ENCODE measurements at regions not wholly inside any gene's neighbourhood (a gene's known extent, or its start where the extent isn't known, plus 50 kb on each side); places are given as distances from the start of the nearest gene placed in this dataset.

GRCh38 chr3:74345701-74346100 is 268.8 kb downstream of the CNTN3 start:
- TF ChIP-seq REST (IDR thresholded peaks at IDR 0.05), result no peak
- no peak for TF ChIP-seq ZBTB33 (IDR thresholded peaks at IDR 0.05)
- no peak for TF ChIP-seq RAD21 (IDR thresholded peaks at IDR 0.05)
- no peak for TF ChIP-seq NR2F2 (IDR thresholded peaks at IDR 0.05)
- TF ChIP-seq TAF1 (conservative IDR thresholded peaks at IDR 0.05), result no peak
- TF ChIP-seq FOXA1 (IDR thresholded peaks at IDR 0.05), result no peak
- TF ChIP-seq YY1 (IDR thresholded peaks at IDR 0.05), result no peak
- no peak for TF ChIP-seq HNF4G (IDR thresholded peaks at IDR 0.05)
- no peak for TF ChIP-seq ATF3 (IDR thresholded peaks at IDR 0.05)
- H3K4me3 ChIP-seq (ENCODE audit: low read depth in 1 of 3, low read length in 3 of 3), result no peak overlapping the region
- peaks cover 6 to 39% (median 23%) of the 10 kb centered on the region in 4 donors for H3K4me1 ChIP-seq (ENCODE audit: control insufficient read depth in 4 of 4, insufficient read depth in 4 of 4, low read length in 3 of 4)
- H3K36me3 ChIP-seq (ENCODE audit: control insufficient read depth in 4 of 4, insufficient read depth in 3 of 4, low read depth in 1 of 4, low read length in 3 of 4), result no peaks in the 10 kb centered on the region
- no peak overlapping the region for H3K27ac ChIP-seq (ENCODE audit: low read depth in 1 of 2, low read length in 2 of 2)
- no peaks in the 10 kb centered on the region for H3K9me3 ChIP-seq (ENCODE audit: control insufficient read depth in 4 of 4, low read length in 3 of 4)
- no peak for DNase-seq (ENCODE audit: low spot score)
- no peak overlapping the region for H3K9ac ChIP-seq (ENCODE audit: low read depth in 1 of 2, low read length in 2 of 2)
- 93% methylated on average over 2 of the region's 2 CpGs for WGBS
- no peaks in the 10 kb centered on the region for H3K27me3 ChIP-seq (ENCODE audit: control insufficient read depth in 4 of 4, insufficient read depth in 4 of 4, low read length in 3 of 4)

GRCh38 chr3:74344865-74345440 is 269.5 kb downstream of the CNTN3 start:
- no peaks in the 10 kb centered on the region for H3K27me3 ChIP-seq (ENCODE audit: control insufficient read depth in 4 of 4, insufficient read depth in 4 of 4, low read length in 3 of 4)
- 94% methylated on average over 3 of the region's 3 CpGs for WGBS
- H3K4me3 ChIP-seq (ENCODE audit: low read depth in 1 of 3, low read length in 3 of 3), result no peak overlapping the region
- no peaks in the 10 kb centered on the region for H3K9me3 ChIP-seq (ENCODE audit: control insufficient read depth in 4 of 4, low read length in 3 of 4)
- TF ChIP-seq FOXA1 (IDR thresholded peaks at IDR 0.05) (no peak), TAF1 (conservative IDR thresholded peaks at IDR 0.05) (no peak), SP1 (IDR thresholded peaks at IDR 0.05) (no peak)
- no peak overlapping the region for H3K27ac ChIP-seq (ENCODE audit: low read depth in 1 of 2, low read length in 2 of 2)
- no peak for DNase-seq (ENCODE audit: low spot score)
- peaks cover 6 to 32% (median 23%) of the 10 kb centered on the region in 4 donors for H3K4me1 ChIP-seq (ENCODE audit: control insufficient read depth in 4 of 4, insufficient read depth in 4 of 4, low read length in 3 of 4)
- H3K36me3 ChIP-seq (ENCODE audit: control insufficient read depth in 4 of 4, insufficient read depth in 3 of 4, low read depth in 1 of 4, low read length in 3 of 4), result no peaks in the 10 kb centered on the region
- no peak overlapping the region for H3K9ac ChIP-seq (ENCODE audit: low read depth in 1 of 2, low read length in 2 of 2)

- Histone ChIP-seq H3K9ac (ENCODE audit: low read depth in 1 of 2, low read length in 2 of 2) (no peak overlapping the region), H3K9me3 (ENCODE audit: control insufficient read depth in 4 of 4, low read length in 3 of 4) (no peaks in the 10 kb centered on the region), H3K27ac (ENCODE audit: low read depth in 1 of 2, low read length in 2 of 2) (no peak overlapping the region), H3K4me3 (ENCODE audit: low read depth in 1 of 3, low read length in 3 of 3) (no peak overlapping the region), H3K4me1 (ENCODE audit: control insufficient read depth in 4 of 4, insufficient read depth in 4 of 4, low read length in 3 of 4) (peaks cover 2 to 17% (median 9%) of the 10 kb centered on the region in 4 donors), H3K36me3 (ENCODE audit: control insufficient read depth in 4 of 4, insufficient read depth in 3 of 4, low read depth in 1 of 4, low read length in 3 of 4) (no peaks in the 10 kb centered on the region), H3K27me3 (ENCODE audit: control insufficient read depth in 4 of 4, insufficient read depth in 4 of 4, low read length in 3 of 4) (no peaks in the 10 kb centered on the region)
- no peak for DNase-seq (ENCODE audit: low spot score)
- WGBS, result 73% methylated on average over 4 of the region's 4 CpGs
- TF ChIP-seq REST (IDR thresholded peaks at IDR 0.05) (no peak), RXRA (IDR thresholded peaks at IDR 0.05) (no peak), ZBTB33 (IDR thresholded peaks at IDR 0.05) (no peak), TAF1 (conservative IDR thresholded peaks at IDR 0.05) (no peak), FOXA1 (IDR thresholded peaks at IDR 0.05) (no peak), CTCF (IDR thresholded peaks at IDR 0.05; ENCODE audit: low read depth, low read length, missing input control) (no peak), ATF3 (IDR thresholded peaks at IDR 0.05) (no peak), HNF4G (IDR thresholded peaks at IDR 0.05) (no peak), SP1 (IDR thresholded peaks at IDR 0.05) (no peak)
These were observed 271.1 kb downstream of the CNTN3 start for GRCh38 chr3:74343391-74343790.
